ENCODE measurements at regions not wholly inside any gene's neighbourhood (a gene's known extent, or its start where the extent isn't known, plus 50 kb on each side); places are given as distances from the start of the nearest gene placed in this dataset.
"Not testable (repeated sequence)": the region's sequence is repeated elsewhere in the genome, so short reads cannot be mapped to it uniquely, and the experiment has no call there.

- no peak for DNase-seq
Measured at GRCh38 chr7:33792547-33793105, 112.7 kb upstream of the BMPER start.

GRCh38 chr7:33793616-33794015 is 111.7 kb upstream of the BMPER start:
- DNase-seq: no peak

- no peak for DNase-seq
Measured at GRCh38 chr7:33794419-33794818, 110.9 kb upstream of the BMPER start.

- DNase-seq: no peak
Measured at GRCh38 chr7:33794959-33795358, 110.4 kb upstream of the BMPER start.

GRCh38 chr7:33796538-33796937 is 108.8 kb upstream of the BMPER start:
- DNase-seq: no peak

- not testable (repeated sequence) for DNase-seq
Measured at GRCh38 chr7:33797512-33797911, 107.8 kb upstream of the BMPER start.

- DNase-seq: no peak
Measured at GRCh38 chr7:33798686-33799325, 106.5 kb upstream of the BMPER start.

GRCh38 chr7:33799766-33800165 is 105.6 kb upstream of the BMPER start:
- DNase-seq: no peak

GRCh38 chr7:33802600-33802999 is 102.7 kb upstream of the BMPER start:
- DNase-seq: no peak

GRCh38 chr7:33804140-33804660 is 101.1 kb upstream of the BMPER start:
- DNase-seq: no peak

- DNase-seq: no peak
Measured at GRCh38 chr7:33805630-33806233, 99.6 kb upstream of the BMPER start.

- no peak for DNase-seq
Measured at GRCh38 chr7:33806298-33807154, 98.8 kb upstream of the BMPER start.

GRCh38 chr7:33807155-33807530 is 98.2 kb upstream of the BMPER start:
- no peak for DNase-seq

- DNase-seq: no peak
Measured at GRCh38 chr7:33807779-33808482, 97.4 kb upstream of the BMPER start.

GRCh38 chr7:33809228-33809627 is 96.1 kb upstream of the BMPER start:
- DNase-seq: no peak

GRCh38 chr7:33810356-33810755 is 95.0 kb upstream of the BMPER start:
- DNase-seq: no peak

- no peak for DNase-seq
Measured at GRCh38 chr7:33813331-33813730, 92.0 kb upstream of the BMPER start.

- DNase-seq: no peak
Measured at GRCh38 chr7:33814400-33814799, 90.9 kb upstream of the BMPER start.

- no peak for DNase-seq
Measured at GRCh38 chr7:33814936-33815335, 90.4 kb upstream of the BMPER start.

GRCh38 chr7:33815336-33815735 is 90.0 kb upstream of the BMPER start:
- DNase-seq: no peak

- no peak for DNase-seq
Measured at GRCh38 chr7:33816106-33816505, 89.2 kb upstream of the BMPER start.

GRCh38 chr7:33819658-33820057 is 85.7 kb upstream of the BMPER start:
- no peak for DNase-seq

GRCh38 chr7:33820206-33820605 is 85.1 kb upstream of the BMPER start:
- DNase-seq: no peak

All from NCI-H446 (cell line).